Testis (tissue), 2 donors: ENCODE measurements at regions not wholly inside any gene's neighbourhood (a gene's known extent, or its start where the extent isn't known, plus 50 kb on each side); places are given as distances from the start of the nearest gene placed in this dataset.

Experiments
- DNase-seq: peaks from one replicate; pipeline ENCODE4 v3.0.0-alpha.2; 2019
- H3K27ac ChIP-seq, 2 donors: fragments of 200-600 bp; sonication (generic); one replicate each; pipeline ENCODE4 v1.5.1; 2019
- H3K27me3 ChIP-seq: fragments of 200-600 bp; sonication (generic); one replicate; pipeline ENCODE4 v1.5.1; 2019
- H3K36me3 ChIP-seq: fragments of 200-600 bp; sonication (generic); one replicate; pipeline ENCODE4 v1.5.1; 2017; ENCODE audit warnings: low read depth; ENCODE audit errors: missing control alignments
- H3K4me1 ChIP-seq: fragments of 200-600 bp; sonication (generic); one replicate; pipeline ENCODE4 v1.5.1; 2019
- H3K4me3 ChIP-seq, 2 donors: fragments of 200-600 bp; sonication (generic); one replicate each; pipeline ENCODE4 v1.5.1; 2017 to 2019
- H3K9me3 ChIP-seq: fragments of 200-600 bp; sonication (generic); one replicate; pipeline ENCODE4 v1.5.1; 2017
- POLR2A ChIP-seq: fragments of 450-650 bp; IDR thresholded peaks from one replicate; pipeline ENCODE4 v1.6.1; 2017; ENCODE audit warnings: antibody characterized with exemption, mild to moderate bottlenecking, moderate library complexity
- WGBS, 2 donors: methylation state at CpG; one replicate each; pipeline ENCODE4 v1.1.5; 2018; 5-methylcytosine and 5-hydroxymethylcytosine counted together
- intact Hi-C: fragments of 100-400 bp; cut with DNase I; formaldehyde crosslinking; loops from one replicate; pipeline ENCODE4 v1.15.1; 2023; ENCODE audit warnings: low total_unique reads
- TF ChIP-seq, protein P1 (sequence below), 3 experiments: fragments of 450-650 bp in 2 of 3; fragments of 200-600 bp in 1 of 3; sonication (generic) in 1 of 3; IDR thresholded peaks; one replicate each; pipeline ENCODE4 v1.5.1; 2016 to 2019; ENCODE audit warnings: antibody characterized with exemption in 3 of 3, mild to moderate bottlenecking in 2 of 3, moderate library complexity in 1 of 3

GRCh38 chr5:91824406-91824805 lies 441.3 kb upstream of the ARRDC3 start:
- Histone ChIP-seq H3K36me3 (no peaks in the 10 kb centered on the region), H3K27me3 (no peaks in the 10 kb centered on the region), H3K27ac (no peak overlapping the region), H3K4me1 (no peaks in the 10 kb centered on the region), H3K9me3 (no peaks in the 10 kb centered on the region), H3K4me3 (no peak overlapping the region)
- TF ChIP-seq, protein P1, sequence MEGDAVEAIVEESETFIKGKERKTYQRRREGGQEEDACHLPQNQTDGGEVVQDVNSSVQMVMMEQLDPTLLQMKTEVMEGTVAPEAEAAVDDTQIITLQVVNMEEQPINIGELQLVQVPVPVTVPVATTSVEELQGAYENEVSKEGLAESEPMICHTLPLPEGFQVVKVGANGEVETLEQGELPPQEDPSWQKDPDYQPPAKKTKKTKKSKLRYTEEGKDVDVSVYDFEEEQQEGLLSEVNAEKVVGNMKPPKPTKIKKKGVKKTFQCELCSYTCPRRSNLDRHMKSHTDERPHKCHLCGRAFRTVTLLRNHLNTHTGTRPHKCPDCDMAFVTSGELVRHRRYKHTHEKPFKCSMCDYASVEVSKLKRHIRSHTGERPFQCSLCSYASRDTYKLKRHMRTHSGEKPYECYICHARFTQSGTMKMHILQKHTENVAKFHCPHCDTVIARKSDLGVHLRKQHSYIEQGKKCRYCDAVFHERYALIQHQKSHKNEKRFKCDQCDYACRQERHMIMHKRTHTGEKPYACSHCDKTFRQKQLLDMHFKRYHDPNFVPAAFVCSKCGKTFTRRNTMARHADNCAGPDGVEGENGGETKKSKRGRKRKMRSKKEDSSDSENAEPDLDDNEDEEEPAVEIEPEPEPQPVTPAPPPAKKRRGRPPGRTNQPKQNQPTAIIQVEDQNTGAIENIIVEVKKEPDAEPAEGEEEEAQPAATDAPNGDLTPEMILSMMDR (IDR thresholded peaks at IDR 0.05): no peak
- TF ChIP-seq POLR2A: no peak
- intact Hi-C loops: no loop called here
- DNase-seq: no peak
- WGBS, 2 donors: 88 to 91% methylated on average over 2 of the region's 2 CpGs

- no peak overlapping the region for H3K4me3 ChIP-seq
- no peak for TF ChIP-seq POLR2A
- TF ChIP-seq, protein P1 (IDR thresholded peaks at IDR 0.05): no peak
- no peak overlapping the region for H3K27ac ChIP-seq
- H3K27me3 ChIP-seq: no peaks in the 10 kb centered on the region
- H3K4me1 ChIP-seq: no peaks in the 10 kb centered on the region
- H3K9me3 ChIP-seq: no peaks in the 10 kb centered on the region
- intact Hi-C loops: no loop called here
- DNase-seq: no peak
- H3K36me3 ChIP-seq: no peaks in the 10 kb centered on the region
These were observed 437.8 kb upstream of the ARRDC3 start for GRCh38 chr5:91820874-91821273.

- H3K9me3 ChIP-seq: no peaks in the 10 kb centered on the region
- no peaks in the 10 kb centered on the region for H3K36me3 ChIP-seq
- H3K27ac ChIP-seq: no peak overlapping the region
- no peaks in the 10 kb centered on the region for H3K27me3 ChIP-seq
- no peak for DNase-seq
- TF ChIP-seq POLR2A: no peak
- TF ChIP-seq, protein P1 (IDR thresholded peaks at IDR 0.05): no peak
- H3K4me1 ChIP-seq: no peaks in the 10 kb centered on the region
- intact Hi-C loops: no loop called here
- H3K4me3 ChIP-seq: no peak overlapping the region
- WGBS, 2 donors: 0 to 21% methylated on average over 1 of the region's 1 CpG
These were observed 433.6 kb upstream of the ARRDC3 start for GRCh38 chr5:91816681-91817080.

GRCh38 chr5:91797576-91797975 lies 414.5 kb upstream of the ARRDC3 start:
- intact Hi-C loops: no loop called here
- no peak for DNase-seq

More at GRCh38 chr5:91797576-91797975, 414.5 kb upstream of the ARRDC3 start:
- Histone ChIP-seq H3K9me3 (no peaks in the 10 kb centered on the region), H3K4me3 (no peak overlapping the region), H3K27ac (no peak overlapping the region), H3K36me3 (no peaks in the 10 kb centered on the region), H3K27me3 (no peaks in the 10 kb centered on the region), H3K4me1 (no peaks in the 10 kb centered on the region)
- 38 to 45% methylated on average over 2 of the region's 2 CpGs for WGBS, 2 donors
- TF ChIP-seq POLR2A: no peak
- TF ChIP-seq, protein P1 (IDR thresholded peaks at IDR 0.05): no peak
